ENCODE measurements at regions not wholly inside any gene's neighbourhood (a gene's known extent, or its start where the extent isn't known, plus 50 kb on each side); places are given as distances from the start of the nearest gene placed in this dataset.

DNA sequence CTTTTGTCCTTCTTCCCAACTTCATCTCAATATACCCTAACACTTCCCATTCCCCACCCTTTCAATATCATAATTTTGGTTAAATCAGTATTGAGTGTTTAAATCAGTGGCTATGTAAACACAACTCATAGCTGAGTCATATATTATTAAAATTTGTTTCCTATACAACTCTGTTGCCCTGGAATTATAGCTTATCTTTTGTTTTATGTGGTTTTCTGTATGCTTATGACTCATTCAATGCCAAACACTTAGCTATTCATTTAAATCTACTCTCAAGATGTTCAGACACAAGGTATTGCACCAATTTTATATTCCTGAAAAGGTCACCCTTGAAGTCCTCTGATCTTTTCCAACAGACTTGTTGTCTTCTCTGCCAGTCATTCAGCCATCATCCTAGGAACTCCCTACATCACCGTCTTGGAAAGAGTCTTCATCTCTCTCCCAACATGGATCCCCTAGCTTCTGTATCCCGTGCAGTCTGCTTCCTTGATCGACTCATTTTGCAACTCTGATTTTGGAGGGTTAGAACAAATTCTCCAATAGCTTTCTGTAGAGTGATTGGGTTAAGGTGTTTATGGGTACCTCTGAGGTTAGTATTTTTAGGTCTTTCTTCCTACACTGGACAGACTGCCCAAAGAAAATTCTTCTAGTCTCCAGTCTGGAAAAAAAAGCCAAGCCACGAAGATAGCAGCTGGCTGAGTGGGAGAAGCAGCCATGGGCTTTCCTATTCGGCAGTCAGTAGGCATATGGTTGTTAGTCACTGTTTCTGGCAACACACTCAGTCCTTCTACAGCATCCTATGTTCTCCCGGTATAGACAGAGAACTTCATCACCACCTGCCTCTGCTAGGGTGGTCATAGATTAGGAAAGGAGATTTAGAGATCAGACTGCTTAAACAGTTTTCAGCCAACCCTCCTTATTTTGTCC, 102.1 kb downstream of the CRPPA start:
- H3K27ac Mint-ChIP-seq, result no peak overlapping the region
- H3K36me3 Mint-ChIP-seq (ENCODE audit: low read depth), result no peaks in the 10 kb centered on the region
- no peaks in the 10 kb centered on the region for H3K27me3 Mint-ChIP-seq (ENCODE audit: low read depth)
- H3K4me3 Mint-ChIP-seq, result no peak overlapping the region
- TF ChIP-seq CTCF (IDR thresholded peaks at IDR 0.05; ENCODE audit: unreplicated experiment in 3 of 3), result no peak
- no peaks in the 10 kb centered on the region for H3K9me3 Mint-ChIP-seq
- H3K4me1 Mint-ChIP-seq, result no peaks in the 10 kb centered on the region

DNA sequence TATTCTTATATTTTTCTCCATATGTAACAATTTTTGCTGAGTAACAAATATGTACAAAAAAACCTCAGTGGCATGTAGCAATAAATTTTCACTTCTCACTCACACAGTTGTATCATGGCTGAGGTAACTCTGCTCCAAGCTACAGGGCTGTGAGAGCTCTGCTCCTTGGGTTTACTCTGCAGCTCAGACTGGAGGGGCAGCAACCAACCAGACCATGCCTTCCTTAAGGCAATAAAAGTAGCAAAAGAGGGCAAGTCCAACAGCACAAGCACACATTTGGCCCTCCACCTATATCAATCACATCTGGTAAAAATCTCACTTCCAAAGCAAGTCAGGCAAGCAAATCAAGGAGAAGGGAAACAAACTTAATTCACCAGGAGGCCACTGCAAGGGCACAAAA, 102.9 kb downstream of the CRPPA start:
- no peaks in the 10 kb centered on the region for H3K4me1 Mint-ChIP-seq
- no peaks in the 10 kb centered on the region for H3K27me3 Mint-ChIP-seq (ENCODE audit: low read depth)
- no peaks in the 10 kb centered on the region for H3K36me3 Mint-ChIP-seq (ENCODE audit: low read depth)
- no peak overlapping the region for H3K27ac Mint-ChIP-seq
- H3K4me3 Mint-ChIP-seq, result no peak overlapping the region
- no peaks in the 10 kb centered on the region for H3K9me3 Mint-ChIP-seq
- TF ChIP-seq CTCF (IDR thresholded peaks at IDR 0.05; ENCODE audit: unreplicated experiment in 3 of 3), result no peak

DNA sequence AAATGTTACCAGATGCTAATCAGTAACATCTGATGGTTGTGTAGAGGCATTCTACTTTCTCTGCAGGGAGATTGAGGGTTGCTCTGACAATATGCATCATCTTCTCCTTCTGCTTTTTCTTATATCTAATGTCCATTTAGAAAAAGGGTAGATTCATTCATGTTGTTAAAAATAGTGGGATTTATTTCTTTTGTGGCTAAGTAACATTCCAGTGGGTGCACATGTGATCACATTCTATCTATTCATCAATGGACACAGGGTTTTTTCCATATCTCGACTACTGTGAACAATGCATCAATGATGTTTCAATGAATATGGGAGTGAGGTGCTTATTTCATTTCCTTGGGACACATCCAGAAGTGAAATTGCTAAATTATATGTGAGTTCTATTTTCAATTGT, 103.9 kb downstream of the CRPPA start:
- Mint-ChIP-seq H3K4me3 (no peak overlapping the region), H3K27me3 (ENCODE audit: low read depth) (no peaks in the 10 kb centered on the region), H3K36me3 (ENCODE audit: low read depth) (no peaks in the 10 kb centered on the region), H3K4me1 (no peaks in the 10 kb centered on the region), H3K27ac (no peak overlapping the region), H3K9me3 (no peaks in the 10 kb centered on the region)
- TF ChIP-seq CTCF (IDR thresholded peaks at IDR 0.05; ENCODE audit: unreplicated experiment in 3 of 3), result no peak

DNA sequence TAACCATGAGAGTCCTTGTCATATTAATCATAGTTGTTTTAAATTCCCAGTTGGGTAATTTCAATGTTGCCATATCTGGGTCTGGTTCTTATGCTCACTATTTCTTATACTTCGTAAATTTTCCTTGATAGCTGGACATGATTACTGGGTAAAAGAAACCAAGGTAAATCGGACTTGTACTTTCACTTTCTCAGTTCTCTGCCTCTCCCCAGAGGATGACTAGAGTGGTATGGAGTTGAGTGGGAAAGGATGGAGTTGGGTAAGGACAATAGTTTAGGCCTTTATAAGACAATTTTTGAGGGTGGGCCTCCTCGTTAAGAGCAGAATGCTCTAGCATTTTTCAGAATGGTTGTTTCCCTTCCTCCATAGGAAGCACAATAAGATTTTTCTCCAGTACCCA, 106.1 kb downstream of the CRPPA start:
- H3K9me3 Mint-ChIP-seq, result no peaks in the 10 kb centered on the region

GRCh38 chr7:16309129-16309528, 112.2 kb downstream of the CRPPA start:
- no peaks in the 10 kb centered on the region for H3K36me3 Mint-ChIP-seq (ENCODE audit: low read depth)
- H3K9me3 Mint-ChIP-seq, result no peaks in the 10 kb centered on the region
- peaks cover 3% of the 10 kb centered on the region for H3K27me3 Mint-ChIP-seq (ENCODE audit: low read depth)
- TF ChIP-seq CTCF (IDR thresholded peaks at IDR 0.05; ENCODE audit: unreplicated experiment in 3 of 3), result no peak
- H3K4me3 Mint-ChIP-seq, result no peak overlapping the region
- no peaks in the 10 kb centered on the region for H3K4me1 Mint-ChIP-seq
- no peak overlapping the region for H3K27ac Mint-ChIP-seq

More for the DNA sequence above, 106.1 kb downstream of the CRPPA start:
- Mint-ChIP-seq H3K27ac (no peak overlapping the region), H3K4me3 (no peak overlapping the region), H3K4me1 (no peaks in the 10 kb centered on the region), H3K36me3 (ENCODE audit: low read depth) (no peaks in the 10 kb centered on the region), H3K27me3 (ENCODE audit: low read depth) (no peaks in the 10 kb centered on the region)
- TF ChIP-seq CTCF (IDR thresholded peaks at IDR 0.05; ENCODE audit: unreplicated experiment in 3 of 3), result no peak

DNA sequence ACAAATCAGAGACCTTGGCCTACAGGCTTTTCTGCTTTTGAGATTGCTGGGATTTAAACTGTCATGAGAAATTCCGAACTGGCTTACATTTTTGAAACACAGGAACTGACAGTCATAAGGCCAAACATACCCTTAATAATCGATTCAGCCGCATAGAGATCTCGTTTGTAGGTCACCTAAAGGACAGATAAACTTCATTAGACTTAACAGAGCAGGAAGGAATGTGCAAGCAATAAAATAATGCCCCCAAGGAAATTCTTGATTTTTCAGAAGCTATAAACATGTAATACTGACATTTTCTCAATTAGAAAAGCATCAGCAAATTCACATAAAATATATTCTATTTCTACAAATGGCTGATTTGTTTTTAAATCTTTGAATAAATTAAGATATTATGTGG, 120.0 kb downstream of the CRPPA start:
- Mint-ChIP-seq H3K4me1 (peaks cover 3% of the 10 kb centered on the region), H3K27ac (peak overlapping the region in 1 of 3 experiments; percentile 7), H3K9me3 (no peaks in the 10 kb centered on the region), H3K4me3 (no peak overlapping the region), H3K27me3 (ENCODE audit: low read depth) (no peaks in the 10 kb centered on the region), H3K36me3 (ENCODE audit: low read depth) (no peaks in the 10 kb centered on the region)
- no peak for TF ChIP-seq CTCF (IDR thresholded peaks at IDR 0.05; ENCODE audit: unreplicated experiment in 3 of 3)

Measured in nephron (organoid).